ENCODE measurements at regions not wholly inside any gene's neighbourhood (a gene's known extent, or its start where the extent isn't known, plus 50 kb on each side); places are given as distances from the start of the nearest gene placed in this dataset.

- no peak for TF ChIP-seq POLR2A (IDR thresholded peaks at IDR 0.05)
- no peak for TF ChIP-seq CTCF (IDR thresholded peaks at IDR 0.05)
Observed at GRCh38 chr2:20104900-20105545, 53.6 kb upstream of the LAPTM4A start.

All from breast epithelium (tissue), 3 donors.